ENCODE measurements at regions not wholly inside any gene's neighbourhood (a gene's known extent, or its start where the extent isn't known, plus 50 kb on each side); places are given as distances from the start of the nearest gene placed in this dataset.

DNA sequence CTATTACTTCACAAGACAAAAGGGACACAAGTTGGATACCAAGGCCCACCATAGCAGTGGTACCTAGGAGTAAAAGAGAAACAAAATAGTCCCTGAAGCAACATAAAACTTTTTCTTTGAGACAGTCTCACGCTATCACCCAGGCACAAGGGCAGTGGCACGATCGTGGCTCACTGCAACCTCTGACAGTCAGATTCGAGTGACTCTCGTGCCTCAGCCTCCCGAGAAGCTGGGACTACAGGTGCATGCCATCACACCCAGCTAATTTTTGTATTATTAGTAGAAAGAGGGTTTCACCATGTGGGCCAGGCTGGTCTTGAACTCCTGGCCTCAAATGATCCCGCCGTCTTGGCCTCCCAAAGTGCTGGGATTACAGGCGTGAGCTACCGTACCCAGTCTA lies 59.0 kb upstream of the KCNMA1 start:
- H2AFZ ChIP-seq (ENCODE audit: insufficient read depth, low read length, poor library complexity): no peak overlapping the region
- no peak overlapping the region for H4K12ac ChIP-seq (ENCODE audit: low read depth, low read length)
- H2AK5ac ChIP-seq (ENCODE audit: low read length): no peak overlapping the region
- H4K91ac ChIP-seq (ENCODE audit: low read depth, low read length): no peak overlapping the region
- H3K27ac ChIP-seq (ENCODE audit: low read depth, low read length): no peak overlapping the region
- H3K9me3 ChIP-seq (ENCODE audit: insufficient read depth, low read depth, low read length): no peaks in the 10 kb centered on the region
- H2BK5ac ChIP-seq (ENCODE audit: low read depth, low read length, poor library complexity): no peak overlapping the region
- no CpG with 5 or more reads among the region's 10 CpGs for WGBS (ENCODE audit: extremely low coverage, insufficient coverage, insufficient read length)
- H3K79me1 ChIP-seq (ENCODE audit: low read length): no peaks in the 10 kb centered on the region
- no peak overlapping the region for H3K4me2 ChIP-seq (ENCODE audit: low read length)
- H4K8ac ChIP-seq (ENCODE audit: low read depth, low read length): no peak overlapping the region
- H3K4me1 ChIP-seq (ENCODE audit: control insufficient read depth in 1 of 2, insufficient read depth in 2 of 2, low read length in 2 of 2): no peaks in the 10 kb centered on the region
- no peak overlapping the region for H3K18ac ChIP-seq (ENCODE audit: low read length)
- no peak overlapping the region for H3K4me3 ChIP-seq (ENCODE audit: low read depth, low read length)
- no peak overlapping the region for H3K4ac ChIP-seq (ENCODE audit: low read depth, low read length)
- H3K9ac ChIP-seq (ENCODE audit: low read length): no peak overlapping the region
- no peak overlapping the region for H3K14ac ChIP-seq (ENCODE audit: low read length)
- no peak for DNase-seq
- H2BK120ac ChIP-seq (ENCODE audit: insufficient read depth, low read length, poor library complexity): no peak overlapping the region
- no peaks in the 10 kb centered on the region for H3K27me3 ChIP-seq (ENCODE audit: insufficient read depth, low read length)
- no peaks in the 10 kb centered on the region for H3K79me2 ChIP-seq (ENCODE audit: control insufficient read depth, insufficient read depth, low read length, poor library complexity)
- no peak overlapping the region for H2BK12ac ChIP-seq (ENCODE audit: low read length)
- no peaks in the 10 kb centered on the region for H3K36me3 ChIP-seq (ENCODE audit: control insufficient read depth in 1 of 2, insufficient read depth in 2 of 2, low read length in 2 of 2)
- H3K23ac ChIP-seq (ENCODE audit: low read length): no peak overlapping the region

DNA sequence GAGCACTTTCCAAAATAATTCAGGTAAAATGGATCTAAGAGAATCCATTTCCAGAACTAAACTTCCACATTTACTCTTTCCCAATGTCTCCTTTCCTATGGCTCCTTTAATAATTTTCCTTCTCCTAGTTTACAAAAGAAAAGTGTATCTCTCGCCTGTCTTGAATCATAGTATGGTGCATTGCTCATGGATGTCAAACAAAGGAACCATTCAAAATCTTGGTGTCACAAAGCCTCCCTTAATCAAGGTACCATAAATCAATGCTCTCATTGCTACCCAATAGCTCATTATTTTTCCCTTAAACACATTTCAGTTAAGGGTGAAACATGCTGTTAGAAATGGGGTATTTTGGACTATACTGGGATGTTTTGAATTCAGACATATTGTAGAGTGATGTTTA lies 57.6 kb upstream of the KCNMA1 start:
- Histone ChIP-seq H3K79me2 (ENCODE audit: control insufficient read depth, insufficient read depth, low read length, poor library complexity) (no peaks in the 10 kb centered on the region), H2AFZ (ENCODE audit: insufficient read depth, low read length, poor library complexity) (no peak overlapping the region), H3K79me1 (ENCODE audit: low read length) (no peaks in the 10 kb centered on the region), H2BK120ac (ENCODE audit: insufficient read depth, low read length, poor library complexity) (no peak overlapping the region), H3K27me3 (ENCODE audit: insufficient read depth, low read length) (no peaks in the 10 kb centered on the region), H3K9ac (ENCODE audit: low read length) (no peak overlapping the region), H3K27ac (ENCODE audit: low read depth, low read length) (no peak overlapping the region), H2BK12ac (ENCODE audit: low read length) (no peak overlapping the region), H4K12ac (ENCODE audit: low read depth, low read length) (no peak overlapping the region), H3K18ac (ENCODE audit: low read length) (no peak overlapping the region), H3K4ac (ENCODE audit: low read depth, low read length) (no peak overlapping the region), H2BK5ac (ENCODE audit: low read depth, low read length, poor library complexity) (no peak overlapping the region), H3K36me3 (ENCODE audit: control insufficient read depth in 1 of 2, insufficient read depth in 2 of 2, low read length in 2 of 2) (no peaks in the 10 kb centered on the region), H4K91ac (ENCODE audit: low read depth, low read length) (no peak overlapping the region), H2AK5ac (ENCODE audit: low read length) (no peak overlapping the region), H3K23ac (ENCODE audit: low read length) (no peak overlapping the region), H4K8ac (ENCODE audit: low read depth, low read length) (no peak overlapping the region), H3K4me2 (ENCODE audit: low read length) (no peak overlapping the region), H3K9me3 (ENCODE audit: insufficient read depth, low read depth, low read length) (no peaks in the 10 kb centered on the region), H3K4me3 (ENCODE audit: low read depth, low read length) (no peak overlapping the region), H3K4me1 (ENCODE audit: control insufficient read depth in 1 of 2, insufficient read depth in 2 of 2, low read length in 2 of 2) (no peaks in the 10 kb centered on the region), H3K14ac (ENCODE audit: low read length) (no peak overlapping the region)
- no CpG with 5 or more reads among the region's 1 CpG for WGBS (ENCODE audit: extremely low coverage, insufficient coverage, insufficient read length)
- no peak for DNase-seq

DNA sequence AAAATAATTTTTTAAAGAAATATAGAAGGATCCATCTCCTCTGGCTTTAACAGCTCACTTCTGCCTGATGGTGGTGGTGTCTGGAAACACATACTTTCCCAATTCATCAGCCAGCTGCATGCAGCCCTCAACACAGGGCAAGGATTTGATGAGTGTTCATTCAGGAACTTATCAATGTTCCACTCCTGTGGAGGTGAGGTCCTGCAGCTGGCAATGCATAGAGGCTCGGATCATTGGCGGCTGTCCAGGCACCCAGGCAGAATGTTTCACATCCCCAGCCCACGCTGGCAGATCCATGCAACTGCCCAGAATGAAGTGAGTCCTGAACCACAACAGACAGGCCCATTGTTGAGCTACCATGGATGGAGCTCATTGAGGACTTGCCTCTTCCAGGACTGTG lies 55.2 kb upstream of the KCNMA1 start:
- Histone ChIP-seq H3K79me2 (ENCODE audit: control insufficient read depth, insufficient read depth, low read length, poor library complexity) (no peaks in the 10 kb centered on the region), H3K4ac (ENCODE audit: low read depth, low read length) (no peak overlapping the region)
- DNase-seq: no peak

DNA sequence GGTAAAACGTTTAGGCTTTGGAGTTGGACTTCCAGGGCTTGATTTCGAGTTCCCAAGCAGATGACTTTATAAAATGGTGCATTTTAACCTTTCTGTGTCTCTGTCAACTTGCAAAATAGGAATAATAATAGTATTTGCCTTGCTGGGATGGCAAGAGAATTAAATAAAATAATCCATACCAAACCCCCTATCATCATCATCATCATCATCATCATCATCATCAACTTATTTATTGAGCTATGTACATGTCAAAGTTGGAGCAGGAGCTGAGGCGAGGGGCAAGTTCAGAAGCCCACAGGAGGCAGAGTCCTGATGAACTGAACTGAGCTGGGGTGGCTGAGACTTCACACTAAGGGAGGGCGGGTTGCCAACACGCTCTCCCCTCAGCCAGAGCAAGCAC lies 51.7 kb upstream of the KCNMA1 start:
- Histone ChIP-seq H3K18ac (ENCODE audit: low read length) (no peak overlapping the region), H3K4me2 (ENCODE audit: low read length) (no peak overlapping the region), H4K8ac (ENCODE audit: low read depth, low read length) (no peak overlapping the region), H3K23ac (ENCODE audit: low read length) (no peak overlapping the region), H3K36me3 (ENCODE audit: control insufficient read depth in 1 of 2, insufficient read depth in 2 of 2, low read length in 2 of 2) (no peaks in the 10 kb centered on the region), H3K4me1 (ENCODE audit: control insufficient read depth in 1 of 2, insufficient read depth in 2 of 2, low read length in 2 of 2) (no peaks in the 10 kb centered on the region), H2BK5ac (ENCODE audit: low read depth, low read length, poor library complexity) (no peak overlapping the region), H3K9me3 (ENCODE audit: insufficient read depth, low read depth, low read length) (no peaks in the 10 kb centered on the region), H3K9ac (ENCODE audit: low read length) (no peak overlapping the region), H2BK12ac (ENCODE audit: low read length) (no peak overlapping the region), H2BK120ac (ENCODE audit: insufficient read depth, low read length, poor library complexity) (no peak overlapping the region), H4K12ac (ENCODE audit: low read depth, low read length) (no peak overlapping the region), H4K91ac (ENCODE audit: low read depth, low read length) (no peak overlapping the region), H2AFZ (ENCODE audit: insufficient read depth, low read length, poor library complexity) (no peak overlapping the region), H3K4me3 (ENCODE audit: low read depth, low read length) (no peak overlapping the region), H3K79me2 (ENCODE audit: control insufficient read depth, insufficient read depth, low read length, poor library complexity) (no peaks in the 10 kb centered on the region), H3K27ac (ENCODE audit: low read depth, low read length) (no peak overlapping the region), H3K27me3 (ENCODE audit: insufficient read depth, low read length) (no peaks in the 10 kb centered on the region), H3K4ac (ENCODE audit: low read depth, low read length) (no peak overlapping the region), H3K79me1 (ENCODE audit: low read length) (no peaks in the 10 kb centered on the region), H3K14ac (ENCODE audit: low read length) (no peak overlapping the region), H2AK5ac (ENCODE audit: low read length) (no peak overlapping the region)
- no peak for DNase-seq
- whole genome bisulfite sequencing (ENCODE audit: extremely low coverage, insufficient coverage, insufficient read length): no CpG with 5 or more reads among the region's 5 CpGs

More for the DNA sequence above, 55.2 kb upstream of the KCNMA1 start:
- Histone ChIP-seq H2BK12ac (ENCODE audit: low read length) (no peak overlapping the region), H3K4me1 (ENCODE audit: control insufficient read depth in 1 of 2, insufficient read depth in 2 of 2, low read length in 2 of 2) (no peaks in the 10 kb centered on the region), H3K9ac (ENCODE audit: low read length) (no peak overlapping the region), H3K79me1 (ENCODE audit: low read length) (no peaks in the 10 kb centered on the region), H2BK120ac (ENCODE audit: insufficient read depth, low read length, poor library complexity) (no peak overlapping the region), H3K14ac (ENCODE audit: low read length) (no peak overlapping the region), H3K36me3 (ENCODE audit: control insufficient read depth in 1 of 2, insufficient read depth in 2 of 2, low read length in 2 of 2) (no peaks in the 10 kb centered on the region), H3K4me2 (ENCODE audit: low read length) (no peak overlapping the region), H4K12ac (ENCODE audit: low read depth, low read length) (no peak overlapping the region), H2AFZ (ENCODE audit: insufficient read depth, low read length, poor library complexity) (no peak overlapping the region), H4K8ac (ENCODE audit: low read depth, low read length) (no peak overlapping the region), H3K4me3 (ENCODE audit: low read depth, low read length) (no peak overlapping the region), H4K91ac (ENCODE audit: low read depth, low read length) (no peak overlapping the region), H3K18ac (ENCODE audit: low read length) (no peak overlapping the region), H3K27me3 (ENCODE audit: insufficient read depth, low read length) (no peaks in the 10 kb centered on the region), H2AK5ac (ENCODE audit: low read length) (no peak overlapping the region), H2BK5ac (ENCODE audit: low read depth, low read length, poor library complexity) (no peak overlapping the region), H3K9me3 (ENCODE audit: insufficient read depth, low read depth, low read length) (no peaks in the 10 kb centered on the region), H3K27ac (ENCODE audit: low read depth, low read length) (no peak overlapping the region), H3K23ac (ENCODE audit: low read length) (no peak overlapping the region)
- WGBS (ENCODE audit: extremely low coverage, insufficient coverage, insufficient read length): no CpG with 5 or more reads among the region's 3 CpGs

All from trophoblast cell (in vitro differentiated cells and primary cell).